Urinary bladder (tissue), 3 donors: ENCODE measurements at regions not wholly inside any gene's neighbourhood (a gene's known extent, or its start where the extent isn't known, plus 50 kb on each side); places are given as distances from the start of the nearest gene placed in this dataset.

Experiments used
- DNase-seq: peaks from one replicate; pipeline ENCODE4 v3.0.0-alpha.2; 2015; ENCODE audit errors: extremely low spot score
- H3K27ac ChIP-seq: one replicate; pipeline ENCODE4 v1.5.1; 2013; ENCODE audit warnings: low read depth, mild to moderate bottlenecking, moderate library complexity
- H3K36me3 ChIP-seq: one replicate; pipeline ENCODE4 v1.6.1; 2013; ENCODE audit warnings: mild to moderate bottlenecking, moderate library complexity; ENCODE audit not compliant: insufficient read depth
- H3K4me1 ChIP-seq: one replicate; pipeline ENCODE4 v1.6.1; 2013; ENCODE audit warnings: mild to moderate bottlenecking, moderate library complexity; ENCODE audit not compliant: insufficient read depth
- H3K4me3 ChIP-seq: one replicate; pipeline ENCODE4 v1.5.1; 2013; ENCODE audit warnings: low read depth, low read length
- WGBS: extraction: QIAGEN DNeasy Blood & Tissue Kit; methylation state at CpG from one replicate; pipeline ENCODE4 v1.1.7; 2013; 5-methylcytosine and 5-hydroxymethylcytosine counted together
- donor health status: healthy with polysubstance abuse.
- donor health status: healthy.

- H3K27ac ChIP-seq: no peak overlapping the region
- no peak overlapping the region for H3K4me3 ChIP-seq
- no peaks in the 10 kb centered on the region for H3K36me3 ChIP-seq
- H3K4me1 ChIP-seq: no peaks in the 10 kb centered on the region
- WGBS: 81% methylated on average over 4 of the region's 4 CpGs
- DNase-seq: no peak
Observed at GRCh38 chr20:52372169-52372568, 180.6 kb upstream of the ZFP64 start.

- Histone ChIP-seq H3K36me3 (no peaks in the 10 kb centered on the region), H3K27ac (no peak overlapping the region), H3K4me3 (no peak overlapping the region), H3K4me1 (no peaks in the 10 kb centered on the region)
- DNase-seq: no peak
- 95% methylated on average over 7 of the region's 7 CpGs for WGBS
Observed at GRCh38 chr20:52365688-52366087, 174.1 kb upstream of the ZFP64 start.

GRCh38 chr20:52364405-52364804 is 172.8 kb upstream of the ZFP64 start:
- Histone ChIP-seq H3K4me1 (no peaks in the 10 kb centered on the region), H3K27ac (no peak overlapping the region), H3K4me3 (no peak overlapping the region), H3K36me3 (no peaks in the 10 kb centered on the region)
- WGBS: 79% methylated on average over 1 of the region's 1 CpG
- DNase-seq: no peak

GRCh38 chr20:52361650-52362049 is 170.1 kb upstream of the ZFP64 start:
- DNase-seq: no peak
- Histone ChIP-seq H3K27ac (no peak overlapping the region), H3K36me3 (no peaks in the 10 kb centered on the region), H3K4me1 (no peaks in the 10 kb centered on the region), H3K4me3 (no peak overlapping the region)
- 81% methylated on average over 3 of the region's 3 CpGs for WGBS

GRCh38 chr20:52349806-52350205 is 158.2 kb upstream of the ZFP64 start:
- H3K4me1 ChIP-seq: peaks cover 2% of the 10 kb centered on the region
- no peak for DNase-seq
- no peak overlapping the region for H3K4me3 ChIP-seq
- H3K36me3 ChIP-seq: no peaks in the 10 kb centered on the region
- no peak overlapping the region for H3K27ac ChIP-seq
- WGBS: 66% methylated on average over 3 of the region's 3 CpGs

GRCh38 chr20:52348434-52348833 is 156.9 kb upstream of the ZFP64 start:
- peaks cover 2% of the 10 kb centered on the region for H3K4me1 ChIP-seq
- H3K27ac ChIP-seq: no peak overlapping the region
- no peak overlapping the region for H3K4me3 ChIP-seq
- WGBS: 57% methylated on average over 2 of the region's 2 CpGs
- no peaks in the 10 kb centered on the region for H3K36me3 ChIP-seq
- no peak for DNase-seq

- 76% methylated on average over 2 of the region's 2 CpGs for WGBS
- no peak for DNase-seq
Observed at GRCh38 chr20:52346797-52347196, 155.2 kb upstream of the ZFP64 start.

GRCh38 chr20:52342913-52343312 is 151.3 kb upstream of the ZFP64 start:
- Histone ChIP-seq H3K4me3 (no peak overlapping the region), H3K27ac (no peak overlapping the region), H3K4me1 (peaks cover 2% of the 10 kb centered on the region), H3K36me3 (no peaks in the 10 kb centered on the region)
- WGBS: 90% methylated on average over 3 of the region's 3 CpGs
- DNase-seq: no peak

More at GRCh38 chr20:52346797-52347196, 155.2 kb upstream of the ZFP64 start:
- H3K36me3 ChIP-seq: no peaks in the 10 kb centered on the region
- no peak overlapping the region for H3K4me3 ChIP-seq
- peaks cover 2% of the 10 kb centered on the region for H3K4me1 ChIP-seq
- no peak overlapping the region for H3K27ac ChIP-seq

GRCh38 chr20:52340036-52340634 is 148.6 kb upstream of the ZFP64 start:
- no peaks in the 10 kb centered on the region for H3K4me1 ChIP-seq
- 80% methylated on average over 4 of the region's 4 CpGs for WGBS
- H3K4me3 ChIP-seq: no peak overlapping the region
- H3K27ac ChIP-seq: no peak overlapping the region
- no peak for DNase-seq
- no peaks in the 10 kb centered on the region for H3K36me3 ChIP-seq

GRCh38 chr20:52332649-52333250 is 141.2 kb upstream of the ZFP64 start:
- no peaks in the 10 kb centered on the region for H3K36me3 ChIP-seq
- no peak overlapping the region for H3K4me3 ChIP-seq
- no peaks in the 10 kb centered on the region for H3K4me1 ChIP-seq
- 90% methylated on average over 2 of the region's 2 CpGs for WGBS
- DNase-seq: no peak
- no peak overlapping the region for H3K27ac ChIP-seq

- no peak for DNase-seq
- Histone ChIP-seq H3K36me3 (no peaks in the 10 kb centered on the region), H3K27ac (no peak overlapping the region), H3K4me3 (no peak overlapping the region), H3K4me1 (no peaks in the 10 kb centered on the region)
- WGBS: 83% methylated on average over 1 of the region's 1 CpG
Observed at GRCh38 chr20:52332230-52332629, 140.7 kb upstream of the ZFP64 start.

- no peak overlapping the region for H3K27ac ChIP-seq
- no peak for DNase-seq
- 90% methylated on average over 2 of the region's 2 CpGs for WGBS
Observed at GRCh38 chr20:52331655-52332054, 140.1 kb upstream of the ZFP64 start.

GRCh38 chr20:52321396-52321795 is 129.8 kb upstream of the ZFP64 start:
- DNase-seq: no peak
- Histone ChIP-seq H3K36me3 (no peaks in the 10 kb centered on the region), H3K27ac (no peak overlapping the region), H3K4me3 (no peak overlapping the region), H3K4me1 (no peaks in the 10 kb centered on the region)
- WGBS: 90% methylated on average over 3 of the region's 3 CpGs

More at GRCh38 chr20:52331655-52332054, 140.1 kb upstream of the ZFP64 start:
- H3K36me3 ChIP-seq: no peaks in the 10 kb centered on the region
- H3K4me1 ChIP-seq: no peaks in the 10 kb centered on the region
- H3K4me3 ChIP-seq: no peak overlapping the region

GRCh38 chr20:52318651-52319050 is 127.1 kb upstream of the ZFP64 start:
- Histone ChIP-seq H3K4me1 (no peaks in the 10 kb centered on the region), H3K4me3 (no peak overlapping the region), H3K36me3 (no peaks in the 10 kb centered on the region), H3K27ac (no peak overlapping the region)
- DNase-seq: no peak
- 54% methylated on average over 6 of the region's 6 CpGs for WGBS
